ENCODE measurements at regions not wholly inside any gene's neighbourhood (a gene's known extent, or its start where the extent isn't known, plus 50 kb on each side); places are given as distances from the start of the nearest gene placed in this dataset.

- Mint-ChIP-seq H3K27me3 (ENCODE audit: unreplicated experiment) (no peaks in the 10 kb centered on the region), H3K27ac (ENCODE audit: unreplicated experiment) (no peak overlapping the region), H3K9me3 (ENCODE audit: unreplicated experiment) (peaks cover 26% of the 10 kb centered on the region), H3K4me1 (ENCODE audit: unreplicated experiment) (no peaks in the 10 kb centered on the region), H3K36me3 (ENCODE audit: unreplicated experiment) (no peaks in the 10 kb centered on the region), H3K4me3 (ENCODE audit: unreplicated experiment) (no peak overlapping the region)
- no peak for DNase-seq (ENCODE audit: extremely low spot score, unreplicated experiment)
- no peak for TF ChIP-seq CTCF (IDR thresholded peaks at IDR 0.05)
These were observed 290.6 kb upstream of the CCL2 start for GRCh38 chr17:33964344-33964979.

GRCh38 chr17:33966410-33967059, 288.6 kb upstream of the CCL2 start:
- Mint-ChIP-seq H3K9me3 (ENCODE audit: unreplicated experiment) (peaks cover 13% of the 10 kb centered on the region), H3K4me1 (ENCODE audit: unreplicated experiment) (no peaks in the 10 kb centered on the region), H3K4me3 (ENCODE audit: unreplicated experiment) (no peak overlapping the region), H3K36me3 (ENCODE audit: unreplicated experiment) (no peaks in the 10 kb centered on the region), H3K27ac (ENCODE audit: unreplicated experiment) (no peak overlapping the region), H3K27me3 (ENCODE audit: unreplicated experiment) (no peaks in the 10 kb centered on the region)
- DNase-seq (ENCODE audit: extremely low spot score, unreplicated experiment): no peak
- no peak for TF ChIP-seq CTCF (IDR thresholded peaks at IDR 0.05)

- Mint-ChIP-seq H3K4me3 (ENCODE audit: unreplicated experiment) (no peak overlapping the region), H3K36me3 (ENCODE audit: unreplicated experiment) (no peaks in the 10 kb centered on the region), H3K9me3 (ENCODE audit: unreplicated experiment) (peaks cover 13% of the 10 kb centered on the region), H3K27ac (ENCODE audit: unreplicated experiment) (no peak overlapping the region), H3K4me1 (ENCODE audit: unreplicated experiment) (no peaks in the 10 kb centered on the region), H3K27me3 (ENCODE audit: unreplicated experiment) (no peaks in the 10 kb centered on the region)
- DNase-seq (ENCODE audit: extremely low spot score, unreplicated experiment): no peak
- no peak for TF ChIP-seq CTCF (IDR thresholded peaks at IDR 0.05)
These were observed 287.3 kb upstream of the CCL2 start for GRCh38 chr17:33967608-33968349.

GRCh38 chr17:33968350-33969044, 286.6 kb upstream of the CCL2 start:
- no peaks in the 10 kb centered on the region for H3K36me3 Mint-ChIP-seq (ENCODE audit: unreplicated experiment)
- no peaks in the 10 kb centered on the region for H3K4me1 Mint-ChIP-seq (ENCODE audit: unreplicated experiment)
- H3K4me3 Mint-ChIP-seq (ENCODE audit: unreplicated experiment): no peak overlapping the region

More at GRCh38 chr17:33968350-33969044, 286.6 kb upstream of the CCL2 start:
- H3K9me3 Mint-ChIP-seq (ENCODE audit: unreplicated experiment): peaks cover 9% of the 10 kb centered on the region
- DNase-seq (ENCODE audit: extremely low spot score, unreplicated experiment): no peak
- no peak overlapping the region for H3K27ac Mint-ChIP-seq (ENCODE audit: unreplicated experiment)
- H3K27me3 Mint-ChIP-seq (ENCODE audit: unreplicated experiment): no peaks in the 10 kb centered on the region
- no peak for TF ChIP-seq CTCF (IDR thresholded peaks at IDR 0.05)

Data from osteocyte (in vitro differentiated cells).